ENCODE measurements at regions not wholly inside any gene's neighbourhood (a gene's known extent, or its start where the extent isn't known, plus 50 kb on each side); places are given as distances from the start of the nearest gene placed in this dataset.

DNA sequence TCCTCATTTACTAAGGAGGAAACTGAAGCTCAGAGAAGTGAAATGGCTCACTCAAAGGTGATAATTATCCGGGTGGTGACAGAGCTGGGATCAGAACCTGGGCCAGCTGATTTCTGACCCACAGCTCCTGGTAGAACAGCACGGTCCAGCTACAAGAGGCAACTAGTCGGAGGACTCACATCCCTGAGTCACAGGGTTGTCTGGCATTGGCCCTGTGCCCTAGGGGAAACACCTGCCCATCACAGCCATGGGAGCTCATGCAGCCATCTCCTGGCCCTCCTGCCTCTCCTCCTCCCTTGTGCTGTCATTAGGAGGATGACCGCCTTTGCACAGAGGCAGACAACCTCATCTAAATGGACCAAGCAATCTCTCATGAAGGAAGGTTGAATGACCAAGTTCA lies 115.2 kb upstream of the TSPAN5 start:
- TF ChIP-seq, protein P1, sequence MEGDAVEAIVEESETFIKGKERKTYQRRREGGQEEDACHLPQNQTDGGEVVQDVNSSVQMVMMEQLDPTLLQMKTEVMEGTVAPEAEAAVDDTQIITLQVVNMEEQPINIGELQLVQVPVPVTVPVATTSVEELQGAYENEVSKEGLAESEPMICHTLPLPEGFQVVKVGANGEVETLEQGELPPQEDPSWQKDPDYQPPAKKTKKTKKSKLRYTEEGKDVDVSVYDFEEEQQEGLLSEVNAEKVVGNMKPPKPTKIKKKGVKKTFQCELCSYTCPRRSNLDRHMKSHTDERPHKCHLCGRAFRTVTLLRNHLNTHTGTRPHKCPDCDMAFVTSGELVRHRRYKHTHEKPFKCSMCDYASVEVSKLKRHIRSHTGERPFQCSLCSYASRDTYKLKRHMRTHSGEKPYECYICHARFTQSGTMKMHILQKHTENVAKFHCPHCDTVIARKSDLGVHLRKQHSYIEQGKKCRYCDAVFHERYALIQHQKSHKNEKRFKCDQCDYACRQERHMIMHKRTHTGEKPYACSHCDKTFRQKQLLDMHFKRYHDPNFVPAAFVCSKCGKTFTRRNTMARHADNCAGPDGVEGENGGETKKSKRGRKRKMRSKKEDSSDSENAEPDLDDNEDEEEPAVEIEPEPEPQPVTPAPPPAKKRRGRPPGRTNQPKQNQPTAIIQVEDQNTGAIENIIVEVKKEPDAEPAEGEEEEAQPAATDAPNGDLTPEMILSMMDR (conservative IDR thresholded peaks at IDR 0.05; ENCODE audit: low read depth, low read length), result no peak
- DNase-seq (ENCODE audit: low read depth), result no peak
- H3K4me3 ChIP-seq (ENCODE audit: low read depth, low read length), result no peak overlapping the region

- no peak overlapping the region for H3K4me3 ChIP-seq (ENCODE audit: low read depth, low read length)
- TF ChIP-seq, protein P1 (conservative IDR thresholded peaks at IDR 0.05; ENCODE audit: low read depth, low read length), result no peak
- no peak for DNase-seq (ENCODE audit: low read depth)
Observed at GRCh38 chr4:98771959-98772632, 113.7 kb upstream of the TSPAN5 start.

- DNase-seq (ENCODE audit: low read depth), result no peak
- TF ChIP-seq, protein P1 (conservative IDR thresholded peaks at IDR 0.05; ENCODE audit: low read depth, low read length), result no peak
- no peak overlapping the region for H3K4me3 ChIP-seq (ENCODE audit: low read depth, low read length)
Observed at GRCh38 chr4:98765771-98766170, 107.4 kb upstream of the TSPAN5 start.

- H3K4me3 ChIP-seq (ENCODE audit: low read depth, low read length), result no peak overlapping the region
- DNase-seq (ENCODE audit: low read depth), result no peak
- TF ChIP-seq, protein P1 (conservative IDR thresholded peaks at IDR 0.05; ENCODE audit: low read depth, low read length), result no peak
Observed at GRCh38 chr4:98758182-98758581, 99.8 kb upstream of the TSPAN5 start.

- H3K4me3 ChIP-seq (ENCODE audit: low read depth, low read length), result no peak overlapping the region
- TF ChIP-seq, protein P1 (conservative IDR thresholded peaks at IDR 0.05; ENCODE audit: low read depth, low read length), result no peak
- DNase-seq (ENCODE audit: low read depth), result no peak
Observed at GRCh38 chr4:98754736-98755135, 96.3 kb upstream of the TSPAN5 start.

DNA sequence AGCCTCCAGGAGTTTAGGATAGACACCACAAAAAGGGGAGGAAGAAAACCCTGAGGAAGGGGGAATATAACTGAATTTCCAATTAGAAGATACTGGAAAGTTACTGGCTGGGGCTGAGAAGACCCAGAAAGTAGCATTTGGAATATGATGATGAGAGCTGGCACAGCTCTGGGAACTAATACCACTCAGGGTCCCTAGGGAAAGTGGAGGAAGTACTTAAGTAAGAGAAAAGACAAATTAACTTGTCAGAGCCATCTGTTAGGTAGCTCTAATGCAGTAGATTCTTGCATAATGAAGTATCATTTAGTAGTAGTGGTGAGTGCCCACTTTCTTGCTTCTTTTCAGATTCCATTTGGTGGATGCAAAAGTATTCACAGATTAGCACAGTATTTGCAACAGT lies 90.8 kb upstream of the TSPAN5 start:
- TF ChIP-seq, protein P1 (conservative IDR thresholded peaks at IDR 0.05; ENCODE audit: low read depth, low read length), result no peak
- no peak for DNase-seq (ENCODE audit: low read depth)
- H3K4me3 ChIP-seq (ENCODE audit: low read depth, low read length), result no peak overlapping the region

GRCh38 chr4:98748609-98749008 lies 90.2 kb upstream of the TSPAN5 start:
- TF ChIP-seq, protein P1 (conservative IDR thresholded peaks at IDR 0.05; ENCODE audit: low read depth, low read length), result peak; percentile 6
- H3K4me3 ChIP-seq (ENCODE audit: low read depth, low read length), result no peak overlapping the region
- DNase-seq (ENCODE audit: low read depth), result no peak
